GM18909 (cell line): ENCODE measurements at regions not wholly inside any gene's neighbourhood (a gene's known extent, or its start where the extent isn't known, plus 50 kb on each side); places are given as distances from the start of the nearest gene placed in this dataset.

Experiments
- ATAC-seq: cut with Tn5 transposase; IDR thresholded peaks from one replicate; pipeline ENCODE4 v1.9.1; 2021; ENCODE audit warnings: mild to moderate bottlenecking; ENCODE audit not compliant: unreplicated experiment, poor library complexity

- ATAC-seq = no peak
Measured at GRCh38 chr5:6202149-6202967, 176.0 kb downstream of the MED10 start.

- ATAC-seq = no peak
Measured at GRCh38 chr5:6201631-6202030, 176.7 kb downstream of the MED10 start.

GRCh38 chr5:6198531-6198930, 179.8 kb downstream of the MED10 start:
- ATAC-seq = no peak

GRCh38 chr5:6197427-6197826, 180.9 kb downstream of the MED10 start:
- no peak for ATAC-seq

- ATAC-seq = no peak
Measured at GRCh38 chr5:6195711-6196358, 182.5 kb downstream of the MED10 start.

GRCh38 chr5:6194906-6195612, 183.3 kb downstream of the MED10 start:
- ATAC-seq = no peak

- ATAC-seq = no peak
Measured at GRCh38 chr5:6194261-6194875, 184.0 kb downstream of the MED10 start.

GRCh38 chr5:6193310-6193709, 185.0 kb downstream of the MED10 start:
- ATAC-seq = no peak

- no peak for ATAC-seq
Measured at GRCh38 chr5:6190838-6191237, 187.5 kb downstream of the MED10 start.

- no peak for ATAC-seq
Measured at GRCh38 chr5:6188976-6189375, 189.4 kb downstream of the MED10 start.

GRCh38 chr5:6188344-6188743, 190.0 kb downstream of the MED10 start:
- peak; percentile 97 for ATAC-seq

GRCh38 chr5:6187501-6187900, 190.8 kb downstream of the MED10 start:
- ATAC-seq = no peak

GRCh38 chr5:6185574-6185973, 192.8 kb downstream of the MED10 start:
- no peak for ATAC-seq

- no peak for ATAC-seq
Measured at GRCh38 chr5:6184481-6184880, 193.9 kb downstream of the MED10 start.

GRCh38 chr5:6183391-6184390, 194.7 kb downstream of the MED10 start:
- ATAC-seq = no peak

GRCh38 chr5:6182271-6182815, 196.0 kb downstream of the MED10 start:
- ATAC-seq = no peak

- ATAC-seq = no peak
Measured at GRCh38 chr5:6181871-6182270, 196.5 kb downstream of the MED10 start.

GRCh38 chr5:6181147-6181729, 197.1 kb downstream of the MED10 start:
- ATAC-seq = no peak
